HFF-Myc (cell line): ENCODE measurements at regions not wholly inside any gene's neighbourhood (a gene's known extent, or its start where the extent isn't known, plus 50 kb on each side); places are given as distances from the start of the nearest gene placed in this dataset.

Experiments
- DNase-seq: peaks from one replicate; pipeline ENCODE4 v3.0.0-alpha.2; 2011; ENCODE audit warnings: low read depth; ENCODE audit errors: extremely low read depth
- H3K4me3 ChIP-seq: replicated peaks from 2 replicates; pipeline ENCODE4 v1.5.1; 2011; ENCODE audit warnings: low read depth, mild to moderate bottlenecking, control low read depth, low read length
- TF ChIP-seq, protein P1 (sequence below): IDR thresholded peaks from 2 replicates; pipeline ENCODE4 v1.5.1; 2012; ENCODE audit warnings: mild to moderate bottlenecking, low read depth, low read length, control low read depth; ENCODE audit errors: missing control alignments

- TF ChIP-seq, protein P1, sequence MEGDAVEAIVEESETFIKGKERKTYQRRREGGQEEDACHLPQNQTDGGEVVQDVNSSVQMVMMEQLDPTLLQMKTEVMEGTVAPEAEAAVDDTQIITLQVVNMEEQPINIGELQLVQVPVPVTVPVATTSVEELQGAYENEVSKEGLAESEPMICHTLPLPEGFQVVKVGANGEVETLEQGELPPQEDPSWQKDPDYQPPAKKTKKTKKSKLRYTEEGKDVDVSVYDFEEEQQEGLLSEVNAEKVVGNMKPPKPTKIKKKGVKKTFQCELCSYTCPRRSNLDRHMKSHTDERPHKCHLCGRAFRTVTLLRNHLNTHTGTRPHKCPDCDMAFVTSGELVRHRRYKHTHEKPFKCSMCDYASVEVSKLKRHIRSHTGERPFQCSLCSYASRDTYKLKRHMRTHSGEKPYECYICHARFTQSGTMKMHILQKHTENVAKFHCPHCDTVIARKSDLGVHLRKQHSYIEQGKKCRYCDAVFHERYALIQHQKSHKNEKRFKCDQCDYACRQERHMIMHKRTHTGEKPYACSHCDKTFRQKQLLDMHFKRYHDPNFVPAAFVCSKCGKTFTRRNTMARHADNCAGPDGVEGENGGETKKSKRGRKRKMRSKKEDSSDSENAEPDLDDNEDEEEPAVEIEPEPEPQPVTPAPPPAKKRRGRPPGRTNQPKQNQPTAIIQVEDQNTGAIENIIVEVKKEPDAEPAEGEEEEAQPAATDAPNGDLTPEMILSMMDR = no peak
- H3K4me3 ChIP-seq = no peak overlapping the region
- no peak for DNase-seq
Observed at GRCh38 chr1:168427051-168427450, 116.7 kb downstream of the XCL2 start.

- no peak overlapping the region for H3K4me3 ChIP-seq
- TF ChIP-seq, protein P1 = no peak
- no peak for DNase-seq
Observed at GRCh38 chr1:168424281-168424680, 119.5 kb downstream of the XCL2 start.

DNA sequence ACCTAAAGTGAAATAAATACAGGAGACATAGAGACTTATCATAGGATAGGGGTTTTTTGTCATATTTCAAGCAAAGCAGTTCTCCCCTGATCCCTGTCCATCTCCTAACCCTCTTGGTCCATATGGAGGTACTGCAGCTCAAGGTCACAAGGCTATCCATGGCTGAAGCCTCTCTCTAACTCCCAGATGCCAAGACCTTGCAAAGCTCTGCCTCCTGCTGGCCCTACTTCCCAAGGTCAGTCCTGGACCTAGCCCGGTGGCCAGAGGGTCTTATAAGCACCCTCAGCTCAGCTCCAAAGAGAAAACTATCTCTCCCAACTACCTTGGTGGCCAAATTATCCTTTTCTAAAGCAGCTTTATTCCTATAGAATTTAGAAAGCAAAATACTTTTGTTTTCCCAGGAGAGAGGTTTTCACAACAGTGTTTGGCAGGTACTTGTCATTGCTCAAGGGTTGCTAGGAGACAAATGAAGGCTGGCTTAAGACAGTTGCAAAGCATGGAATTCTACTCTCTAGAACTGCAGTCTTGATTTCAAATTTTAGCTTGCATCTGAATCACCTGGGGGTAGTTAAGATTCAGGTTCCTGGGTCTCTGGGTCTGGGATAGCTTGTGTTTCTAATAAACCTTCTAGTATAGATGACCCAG, 121.5 kb downstream of the XCL2 start:
- no peak for DNase-seq
- TF ChIP-seq, protein P1 = no peak
- no peak overlapping the region for H3K4me3 ChIP-seq

DNA sequence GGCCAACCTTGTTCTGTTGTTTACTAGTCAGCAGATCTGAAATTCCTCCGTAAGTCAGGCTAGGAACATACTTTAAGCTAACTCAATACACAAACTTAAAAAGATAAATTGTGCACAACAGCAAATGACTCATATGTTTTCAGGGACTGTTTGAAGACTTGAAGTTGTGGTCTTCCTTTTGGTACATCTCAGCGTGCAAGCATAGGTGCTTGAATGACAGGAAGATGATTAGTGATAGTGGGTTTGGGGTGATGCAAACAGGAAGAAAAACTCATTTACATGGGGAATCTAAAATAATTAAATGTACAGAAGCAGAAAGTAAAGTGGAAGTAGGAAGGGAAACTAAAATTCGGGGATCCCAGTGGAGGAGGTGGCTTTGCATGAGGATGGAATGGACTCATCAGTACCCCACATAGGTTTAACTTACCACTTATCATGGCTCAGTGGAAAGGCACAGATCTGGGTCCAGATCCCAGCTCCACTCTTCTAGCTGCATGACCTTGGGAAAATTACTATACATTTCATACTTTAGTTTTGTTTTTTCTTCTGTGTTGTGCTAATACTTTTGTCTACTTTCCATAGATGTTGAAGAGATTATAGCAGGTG, 122.3 kb downstream of the XCL2 start:
- DNase-seq = no peak
- TF ChIP-seq, protein P1 = no peak

DNA sequence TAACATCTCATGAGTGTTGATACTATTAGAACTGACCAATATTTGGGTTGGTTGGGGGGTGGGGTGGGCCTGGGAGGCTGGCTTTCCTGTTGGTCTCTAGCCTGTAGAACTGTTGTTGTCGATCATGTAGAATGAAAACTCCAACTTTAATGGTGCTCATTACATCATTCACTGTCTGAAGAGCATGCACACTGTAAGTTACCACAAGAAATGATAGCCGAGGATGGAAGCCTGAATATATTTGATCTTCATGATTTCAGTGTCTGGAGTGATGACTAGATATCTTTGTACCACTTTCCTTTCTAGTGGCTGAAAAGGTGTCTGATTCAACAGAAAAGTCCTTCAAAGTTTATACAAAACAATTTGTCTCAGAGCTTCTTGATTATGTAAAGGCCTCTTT, 123.6 kb downstream of the XCL2 start:
- H3K4me3 ChIP-seq = no peak overlapping the region
- DNase-seq = no peak
- TF ChIP-seq, protein P1 = no peak

More for the DNA sequence above, 122.3 kb downstream of the XCL2 start:
- no peak overlapping the region for H3K4me3 ChIP-seq

DNA sequence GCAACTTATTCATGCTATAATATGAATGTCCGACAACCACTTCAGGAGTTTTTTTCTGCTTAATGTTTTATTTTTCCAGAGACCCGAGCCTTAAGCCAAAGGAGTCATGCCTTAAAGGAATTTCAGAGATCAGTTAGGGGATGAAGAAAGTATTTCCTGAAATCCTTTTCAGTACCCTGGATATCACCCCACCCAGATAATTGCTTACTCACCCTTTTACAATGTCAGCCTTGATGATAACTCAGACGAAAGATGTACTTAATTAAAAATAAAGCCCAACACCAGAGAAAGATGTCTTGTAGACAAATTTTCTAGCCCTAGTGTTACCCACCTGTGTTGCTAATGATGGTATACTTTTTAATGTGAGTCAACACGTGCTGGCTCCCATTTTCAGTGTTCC, 124.1 kb downstream of the XCL2 start:
- H3K4me3 ChIP-seq = no peak overlapping the region
- DNase-seq = no peak
- TF ChIP-seq, protein P1 = no peak
